ENCODE measurements at regions not wholly inside any gene's neighbourhood (a gene's known extent, or its start where the extent isn't known, plus 50 kb on each side); places are given as distances from the start of the nearest gene placed in this dataset.

DNA sequence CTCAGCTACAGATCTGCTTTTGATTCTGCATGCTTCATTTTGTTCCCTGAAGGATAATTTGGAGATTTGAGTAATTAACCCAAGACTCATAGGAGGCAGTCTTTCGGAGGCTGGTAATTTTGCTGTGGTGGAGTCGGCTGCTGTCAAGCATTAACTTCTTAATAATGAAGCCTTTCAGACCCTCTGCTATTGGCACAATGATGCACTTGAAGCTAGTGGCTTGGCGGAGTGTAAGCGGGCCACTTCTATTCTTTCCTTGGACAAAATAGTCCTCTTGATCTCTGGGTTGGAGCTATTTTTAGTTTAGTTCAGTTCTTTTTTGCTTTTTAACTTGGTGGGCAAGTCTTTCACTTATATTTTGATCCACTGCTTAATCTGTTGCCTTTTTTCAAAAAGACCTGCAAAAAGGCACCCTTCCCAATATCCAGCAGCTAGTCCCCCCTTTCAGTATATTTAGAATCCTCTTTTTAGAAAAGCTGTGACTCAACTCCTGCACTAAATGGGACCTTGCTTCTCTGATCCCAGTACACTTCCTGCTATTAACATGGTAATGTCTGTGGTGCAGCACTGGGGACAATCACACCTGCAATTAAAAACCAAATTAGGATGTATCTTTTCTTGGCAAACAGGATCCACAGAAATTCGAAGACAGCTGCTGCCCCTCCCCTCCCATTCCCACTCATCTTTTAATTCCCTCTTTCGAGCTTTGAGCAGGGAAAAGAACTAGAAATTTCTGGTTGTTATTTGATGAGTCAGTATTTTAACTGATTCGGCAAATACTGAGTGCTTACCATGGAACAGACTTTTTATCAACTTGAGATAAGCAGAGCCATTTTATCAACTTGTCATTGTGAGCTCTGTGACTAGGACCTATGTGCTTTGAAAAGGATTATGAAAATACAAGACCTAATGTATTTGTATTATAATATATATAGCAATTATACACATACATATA, 169.4 kb upstream of the ANKRD55 start:
- TF ChIP-seq POLR2A (IDR thresholded peaks at IDR 0.05; ENCODE audit: low read depth, low read length) (no peak), POLR2AphosphoS5 (IDR thresholded peaks at IDR 0.05; ENCODE audit: low read depth, low read length) (no peak)
